Endothelial cell of umbilical vein (primary cell): ENCODE measurements at regions not wholly inside any gene's neighbourhood (a gene's known extent, or its start where the extent isn't known, plus 50 kb on each side); places are given as distances from the start of the nearest gene placed in this dataset.
"Not testable (repeated sequence)": the region's sequence is repeated elsewhere in the genome, so short reads cannot be mapped to it uniquely, and the experiment has no call there.

Source experiments
- BruUV-seq: library from RNA; stranded (reverse); fragments of 400-500 nt; replicated peaks from 2 replicates; lab custom pipeline; 2021; lab: Mats Ljungman, UMichigan
- CTCF ChIA-PET: fragments of 300-600, 350-600 bp; sonication (Branson Sonifier 250); formaldehyde crosslinking; loops from one replicate; lab custom pipeline; 2021; ENCODE audit warnings: antibody characterized with exemption, inconsistent platforms; lab: Charles Lee
- POLR2A ChIA-PET: fragments of 300-600, 350-600 bp; sonication (Branson Sonifier 250); formaldehyde crosslinking; loops from one replicate; lab custom pipeline; 2021; ENCODE audit warnings: antibody characterized with exemption, inconsistent platforms; lab: Charles Lee
- DNase-seq: peaks from one replicate; pipeline ENCODE4 v3.0.0-alpha.2; 2011; ENCODE audit warnings: low read depth, low spot score
- FAIRE-seq: peaks from 2 replicates; lab custom pipeline; 2011; peaks lifted over from hg19 to GRCh38; lab: Jason Lieb, UNC
- H2AFZ ChIP-seq: 2 replicates; pipeline ENCODE4 v1.6.0; 2012; ENCODE audit warnings: low read depth, low read length, control low read depth, inconsistent platforms
- H3K27ac ChIP-seq: 2 replicates; pipeline ENCODE4 v1.5.1; 2011; ENCODE audit warnings: low read depth, mild to moderate bottlenecking, control low read depth, low read length, moderate library complexity; ENCODE audit not compliant: insufficient read depth
- H3K27me3 ChIP-seq, 2 experiments: 2 replicates each; pipeline versions ENCODE4 v1.6.0 to v1.6.1; 2011; ENCODE audit warnings: low read length in 2 of 2, mixed read lengths in 1 of 2; ENCODE audit not compliant: control insufficient read depth in 2 of 2, insufficient read depth in 2 of 2
- H3K36me3 ChIP-seq, 2 experiments: 2 replicates in 1 of 2; 3 replicates in 1 of 2; pipeline ENCODE4 v1.5.1; 2011; ENCODE audit warnings: low read length in 2 of 2, mild to moderate bottlenecking in 1 of 2, moderate library complexity in 1 of 2; ENCODE audit not compliant: control insufficient read depth in 2 of 2, insufficient read depth in 2 of 2; ENCODE audit errors: extremely low read depth in 1 of 2
- H3K4me1 ChIP-seq: 3 replicates; pipeline ENCODE4 v1.5.1; 2011; ENCODE audit warnings: mild to moderate bottlenecking, low read length; ENCODE audit not compliant: control insufficient read depth, insufficient read depth; ENCODE audit errors: extremely low read depth
- H3K4me2 ChIP-seq: 2 replicates; pipeline ENCODE4 v1.6.1; 2011; ENCODE audit warnings: low read length, control low read depth, mixed read lengths; ENCODE audit not compliant: insufficient read depth
- H3K4me3 ChIP-seq, 3 experiments: fragments of 200-600 bp in 1 of 3; sonication (generic), shearing (Covaris generic) in 1 of 3; replicated peaks in 1 of 3; 2 replicates each; pipeline ENCODE4 v1.5.1; 2011 to 2016; ENCODE audit warnings: control low read depth in 3 of 3, low read length in 3 of 3, mild to moderate bottlenecking in 2 of 3, inconsistent platforms in 1 of 3, low read depth in 1 of 3, moderate library complexity in 1 of 3; ENCODE audit not compliant: insufficient read depth in 1 of 3
- H3K79me2 ChIP-seq: 2 replicates; pipeline ENCODE4 v1.6.0; 2012; ENCODE audit warnings: low read length, inconsistent platforms; ENCODE audit not compliant: control insufficient read depth, insufficient read depth
- H3K9ac ChIP-seq: replicated peaks from 2 replicates; pipeline ENCODE3; 2011; ENCODE audit warnings: low read length, control low read depth; ENCODE audit not compliant: insufficient read depth; ENCODE audit errors: extremely low read depth
- H3K9me1 ChIP-seq: replicated peaks from 3 replicates; pipeline ENCODE4 v1.6.0; 2011; ENCODE audit warnings: mild to moderate bottlenecking, low read length; ENCODE audit not compliant: control insufficient read depth, insufficient read depth; ENCODE audit errors: extremely low read depth
- H3K9me3 ChIP-seq: replicated peaks from 2 replicates; pipeline ENCODE4 v1.5.1; 2012; ENCODE audit warnings: low read length, inconsistent platforms; ENCODE audit not compliant: control insufficient read depth, insufficient read depth
- H4K20me1 ChIP-seq: replicated peaks from 2 replicates; pipeline ENCODE3; 2011; ENCODE audit warnings: mild to moderate bottlenecking, low read length; ENCODE audit not compliant: control insufficient read depth, insufficient read depth; ENCODE audit errors: extremely low read depth
- EZH2 ChIP-seq: IDR thresholded peaks from 2 replicates; pipeline ENCODE4 v1.6.1; 2012; ENCODE audit warnings: borderline replicate concordance, low read depth, mild to moderate bottlenecking, moderate library complexity, low read length, inconsistent platforms; ENCODE audit not compliant: severe bottlenecking
- FOS ChIP-seq: IDR thresholded peaks from 2 replicates; pipeline ENCODE4 v1.6.1; 2011; ENCODE audit warnings: mild to moderate bottlenecking, low read length, moderate library complexity, borderline replicate concordance; ENCODE audit not compliant: insufficient read depth
- GATA2 ChIP-seq: IDR thresholded peaks from 2 replicates; pipeline ENCODE4 v1.7.0; 2011; ENCODE audit warnings: low read depth, mild to moderate bottlenecking, moderate library complexity, mixed read lengths, low read length; ENCODE audit not compliant: insufficient read length, insufficient read depth
- MYC ChIP-seq: IDR thresholded peaks from one replicate; pipeline ENCODE4 v1.6.1; 2011; ENCODE audit warnings: mild to moderate bottlenecking, low read depth, low read length
- POLR2A ChIP-seq: IDR thresholded peaks from 2 replicates; pipeline ENCODE4 v1.6.1; 2012; ENCODE audit warnings: low read depth, mild to moderate bottlenecking, control low read depth, low read length
- POLR2AphosphoS5 ChIP-seq: IDR thresholded peaks from 2 replicates; pipeline ENCODE4 v1.6.1; 2012; ENCODE audit warnings: low read depth, mild to moderate bottlenecking, control low read depth, low read length, moderate library complexity; ENCODE audit not compliant: insufficient read depth
- dilution Hi-C: fragments of 300-500 bp; cut with MboI; formaldehyde crosslinking; loops from one replicate; pipeline ENCODE4 v1.15.0; 2019; ENCODE audit warnings: low sequenced_read_pairs; ENCODE audit not compliant: extremely low pct_ligation_motif_present
- intact Hi-C: fragments of 100-400 bp; cut with micrococcal nuclease; formaldehyde crosslinking; loops from one replicate; pipeline ENCODE4 v1.10.0; 2022
- TF ChIP-seq, protein P1 (sequence below): IDR thresholded peaks from 2 replicates; pipeline ENCODE4 v1.6.1; 2011; ENCODE audit not compliant: insufficient read depth, insufficient read length
- TF ChIP-seq, protein P2 (sequence below), 2 donors: IDR thresholded peaks; 1 replicate in 1 of 2; 2 replicates in 1 of 2; pipeline ENCODE4 v1.5.1; 2011; ENCODE audit warnings: low read length in 2 of 2, mild to moderate bottlenecking in 2 of 2, moderate library complexity in 2 of 2, control low read depth in 1 of 2, inconsistent platforms in 1 of 2, low read depth in 1 of 2; ENCODE audit not compliant: insufficient read depth in 1 of 2; ENCODE audit errors: extremely low read depth in 1 of 2

DNA sequence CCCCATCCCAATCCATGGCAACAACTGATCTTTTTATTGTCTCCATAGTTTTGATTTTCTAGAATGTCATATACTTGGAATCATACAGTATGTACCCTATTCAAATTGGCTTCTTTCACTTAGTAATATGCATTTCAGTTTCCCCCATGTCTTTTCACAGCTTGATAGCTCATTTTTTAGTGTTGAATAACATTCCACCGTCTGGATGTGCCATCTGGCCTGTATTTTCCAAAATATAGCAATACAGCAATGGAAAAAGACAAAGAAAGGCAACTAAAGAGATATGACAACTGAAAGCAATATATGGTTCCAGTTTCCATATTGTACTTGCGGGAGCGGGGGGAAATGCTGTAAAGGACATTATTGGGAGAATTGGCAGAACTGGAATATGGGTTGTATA, 166.4 kb upstream of the NT5E start:
- H3K4me1 ChIP-seq: no peaks in the 10 kb centered on the region
- H2AFZ ChIP-seq: no peak overlapping the region
- DNase-seq (no peak), FAIRE-seq (no peak)
- intact Hi-C loops: no loop called here
- no peak overlapping the region for H3K4me2 ChIP-seq
- POLR2A ChIA-PET: no interaction called here
- BruUV-seq: no TSS peak
- no peaks in the 10 kb centered on the region for H3K27me3 ChIP-seq
- H4K20me1 ChIP-seq: no peaks in the 10 kb centered on the region
- no peak overlapping the region for H3K4me3 ChIP-seq
- no peaks in the 10 kb centered on the region for H3K79me2 ChIP-seq
- H3K9me3 ChIP-seq: no peaks in the 10 kb centered on the region
- no peaks in the 10 kb centered on the region for H3K9me1 ChIP-seq
- TF ChIP-seq GATA2 (no peak), POLR2AphosphoS5 (no peak), EZH2 (no peak), FOS (no peak)
- dilution Hi-C loops: no loop called here
- no peaks in the 10 kb centered on the region for H3K36me3 ChIP-seq
- no peak overlapping the region for H3K9ac ChIP-seq
- no peak overlapping the region for H3K27ac ChIP-seq
- CTCF ChIA-PET: no interaction called here

DNA sequence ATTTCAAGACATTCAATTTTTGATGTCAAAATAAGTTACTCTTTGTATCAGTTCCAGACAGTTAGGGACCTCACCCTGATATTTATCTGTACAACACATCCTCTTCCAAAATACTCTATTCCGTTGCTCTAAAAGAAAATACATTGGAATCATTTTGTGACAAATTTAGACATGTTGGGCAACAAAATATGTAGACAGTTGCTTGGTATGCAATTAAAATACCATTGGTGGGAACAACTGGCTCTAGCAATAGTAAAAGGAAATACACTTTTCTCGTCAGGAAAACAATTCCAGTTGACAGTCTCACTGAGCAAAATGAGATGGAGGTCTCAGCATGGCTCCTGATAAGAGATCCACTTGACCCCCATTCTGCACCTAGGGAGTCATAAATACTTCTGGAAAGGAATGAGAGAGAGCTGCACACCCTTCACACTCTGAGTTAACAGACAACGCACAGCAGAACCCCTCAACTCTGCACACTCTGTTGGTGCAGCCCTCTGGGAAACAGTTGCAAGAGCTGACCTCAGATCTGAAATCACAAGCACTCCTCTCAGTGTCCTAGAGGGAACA, 171.3 kb upstream of the NT5E start:
- Histone ChIP-seq H3K27me3 (no peaks in the 10 kb centered on the region), H3K79me2 (no peaks in the 10 kb centered on the region), H3K4me1 (no peaks in the 10 kb centered on the region), H3K27ac (no peak overlapping the region), H3K9me1 (no peaks in the 10 kb centered on the region), H3K36me3 (no peaks in the 10 kb centered on the region), H2AFZ (no peak overlapping the region), H3K4me2 (no peak overlapping the region), H3K9me3 (no peaks in the 10 kb centered on the region), H3K9ac (no peak overlapping the region), H3K4me3 (no peak overlapping the region), H4K20me1 (no peaks in the 10 kb centered on the region)
- no peak for DNase-seq
- CTCF ChIA-PET: no interaction called here
- dilution Hi-C loops (no loop called here), intact Hi-C loops (no loop called here)
- no TSS peak for BruUV-seq
- TF ChIP-seq POLR2A (no peak), MYC (no peak)
- TF ChIP-seq, protein P1, sequence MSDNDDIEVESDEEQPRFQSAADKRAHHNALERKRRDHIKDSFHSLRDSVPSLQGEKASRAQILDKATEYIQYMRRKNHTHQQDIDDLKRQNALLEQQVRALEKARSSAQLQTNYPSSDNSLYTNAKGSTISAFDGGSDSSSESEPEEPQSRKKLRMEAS: no peak
- TF ChIP-seq, protein P2, sequence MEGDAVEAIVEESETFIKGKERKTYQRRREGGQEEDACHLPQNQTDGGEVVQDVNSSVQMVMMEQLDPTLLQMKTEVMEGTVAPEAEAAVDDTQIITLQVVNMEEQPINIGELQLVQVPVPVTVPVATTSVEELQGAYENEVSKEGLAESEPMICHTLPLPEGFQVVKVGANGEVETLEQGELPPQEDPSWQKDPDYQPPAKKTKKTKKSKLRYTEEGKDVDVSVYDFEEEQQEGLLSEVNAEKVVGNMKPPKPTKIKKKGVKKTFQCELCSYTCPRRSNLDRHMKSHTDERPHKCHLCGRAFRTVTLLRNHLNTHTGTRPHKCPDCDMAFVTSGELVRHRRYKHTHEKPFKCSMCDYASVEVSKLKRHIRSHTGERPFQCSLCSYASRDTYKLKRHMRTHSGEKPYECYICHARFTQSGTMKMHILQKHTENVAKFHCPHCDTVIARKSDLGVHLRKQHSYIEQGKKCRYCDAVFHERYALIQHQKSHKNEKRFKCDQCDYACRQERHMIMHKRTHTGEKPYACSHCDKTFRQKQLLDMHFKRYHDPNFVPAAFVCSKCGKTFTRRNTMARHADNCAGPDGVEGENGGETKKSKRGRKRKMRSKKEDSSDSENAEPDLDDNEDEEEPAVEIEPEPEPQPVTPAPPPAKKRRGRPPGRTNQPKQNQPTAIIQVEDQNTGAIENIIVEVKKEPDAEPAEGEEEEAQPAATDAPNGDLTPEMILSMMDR (IDR thresholded peaks at IDR 0.05; ENCODE audit: extremely low read depth in 1 of 2, insufficient read depth in 1 of 2, low read depth in 1 of 2, low read length in 2 of 2): no peak
- FAIRE-seq: no peak
- POLR2A ChIA-PET: no interaction called here

DNA sequence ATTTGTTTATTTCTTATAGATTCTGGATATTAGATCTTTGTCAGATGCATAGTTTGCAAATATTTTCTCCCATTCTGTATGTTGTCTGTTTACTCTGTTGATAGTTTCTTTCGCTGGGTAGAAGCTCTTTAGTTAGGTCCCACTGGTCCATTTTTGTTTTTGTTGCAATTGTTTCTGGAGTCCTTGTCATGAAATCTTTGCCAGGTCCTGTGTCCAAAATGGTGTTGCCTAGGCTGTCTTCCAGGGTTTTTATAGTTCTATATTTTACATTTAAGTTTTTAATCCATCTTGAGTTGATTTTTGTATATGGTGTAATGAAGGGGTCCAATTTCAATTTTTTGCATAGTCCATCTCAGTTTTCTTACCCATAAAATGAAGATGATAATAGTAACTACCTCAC, 173.9 kb upstream of the NT5E start:
- H3K4me3 ChIP-seq, H3K27me3 ChIP-seq, H3K27ac ChIP-seq, POLR2A ChIA-PET, H3K79me2 ChIP-seq, CTCF ChIA-PET, H3K4me2 ChIP-seq, H4K20me1 ChIP-seq, H3K9me1 ChIP-seq, H3K36me3 ChIP-seq, H3K9ac ChIP-seq, intact Hi-C loops, BruUV-seq, FAIRE-seq, dilution Hi-C loops, H3K4me1 ChIP-seq, DNase-seq, H3K9me3 ChIP-seq, H2AFZ ChIP-seq: not testable (repeated sequence)
